Astrocyte of the cerebellum (primary cell): ENCODE measurements at regions not wholly inside any gene's neighbourhood (a gene's known extent, or its start where the extent isn't known, plus 50 kb on each side); places are given as distances from the start of the nearest gene placed in this dataset.
"Not testable (repeated sequence)": the region's sequence is repeated elsewhere in the genome, so short reads cannot be mapped to it uniquely, and the experiment has no call there.

ENCODE experiments used
- DNase-seq: peaks from one replicate; pipeline ENCODE4 v3.0.0-alpha.2; 2011; ENCODE audit warnings: low read depth
- H3K4me3 ChIP-seq: 2 replicates; pipeline ENCODE4 v1.5.1; 2011; ENCODE audit warnings: mild to moderate bottlenecking, low read depth, low read length, moderate library complexity
- in situ Hi-C: cut with HindIII; loops from 2 replicates; pipeline ENCODE4 v1.10.0; 2017; ENCODE audit warnings: low sequenced_read_pairs
- TF ChIP-seq, protein P1 (sequence below): IDR thresholded peaks from 2 replicates; pipeline ENCODE4 v1.5.1; 2012; ENCODE audit warnings: low read length, low read depth, moderate library complexity, mild to moderate bottlenecking; ENCODE audit errors: missing control alignments

DNA sequence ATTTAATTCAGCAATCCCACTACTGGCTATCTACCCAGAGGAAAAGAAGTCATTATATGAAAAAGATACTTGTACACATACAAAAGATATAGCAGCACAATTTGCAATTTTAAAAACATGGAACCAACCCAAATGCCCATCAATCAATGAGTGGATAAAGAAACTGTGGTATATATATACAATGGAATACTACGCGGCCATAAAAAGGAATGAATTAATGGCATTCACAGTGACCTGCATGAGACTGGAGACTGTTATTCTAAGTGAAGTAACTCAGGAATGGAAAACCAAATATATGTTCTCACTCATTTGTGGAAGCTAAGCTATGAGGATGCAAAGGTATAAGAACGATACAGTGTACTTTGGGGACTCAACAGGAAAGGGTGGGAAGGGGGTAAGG, 102.8 kb upstream of the KCNMA1 start:
- in situ Hi-C loops, H3K4me3 ChIP-seq, DNase-seq: not testable (repeated sequence)

DNA sequence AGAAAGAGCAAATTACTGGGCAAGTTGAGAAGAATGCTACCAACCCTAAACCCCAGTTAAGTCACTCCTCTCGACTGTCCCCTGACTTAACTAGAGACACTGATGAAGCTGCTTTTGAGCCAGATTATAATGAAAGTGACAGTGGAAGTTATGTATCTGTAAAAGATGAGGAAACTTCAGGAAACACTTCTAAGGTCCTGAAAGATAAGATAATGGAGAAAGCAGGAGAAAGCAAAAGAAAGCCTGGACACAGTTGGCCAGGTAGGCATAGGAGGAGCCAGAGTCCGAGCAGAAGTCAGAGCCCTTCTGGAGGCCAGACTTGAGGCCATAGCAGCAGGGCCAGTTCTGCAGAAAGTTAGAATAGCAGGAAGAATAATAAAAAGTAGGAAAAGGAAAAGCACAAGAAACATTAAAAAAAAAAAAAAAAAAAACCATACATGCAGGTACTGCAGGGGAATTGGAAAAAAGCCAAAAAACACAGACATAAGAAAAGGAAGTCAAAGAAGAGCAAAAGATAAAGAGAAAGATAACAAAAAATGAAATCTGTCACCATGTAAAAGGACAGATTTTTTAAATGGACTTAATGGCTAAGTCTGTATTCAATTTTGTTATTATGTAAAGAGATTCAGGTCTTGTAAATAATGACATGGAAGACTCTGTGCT, 101.0 kb upstream of the KCNMA1 start:
- H3K4me3 ChIP-seq, result no peak overlapping the region
- TF ChIP-seq, protein P1, sequence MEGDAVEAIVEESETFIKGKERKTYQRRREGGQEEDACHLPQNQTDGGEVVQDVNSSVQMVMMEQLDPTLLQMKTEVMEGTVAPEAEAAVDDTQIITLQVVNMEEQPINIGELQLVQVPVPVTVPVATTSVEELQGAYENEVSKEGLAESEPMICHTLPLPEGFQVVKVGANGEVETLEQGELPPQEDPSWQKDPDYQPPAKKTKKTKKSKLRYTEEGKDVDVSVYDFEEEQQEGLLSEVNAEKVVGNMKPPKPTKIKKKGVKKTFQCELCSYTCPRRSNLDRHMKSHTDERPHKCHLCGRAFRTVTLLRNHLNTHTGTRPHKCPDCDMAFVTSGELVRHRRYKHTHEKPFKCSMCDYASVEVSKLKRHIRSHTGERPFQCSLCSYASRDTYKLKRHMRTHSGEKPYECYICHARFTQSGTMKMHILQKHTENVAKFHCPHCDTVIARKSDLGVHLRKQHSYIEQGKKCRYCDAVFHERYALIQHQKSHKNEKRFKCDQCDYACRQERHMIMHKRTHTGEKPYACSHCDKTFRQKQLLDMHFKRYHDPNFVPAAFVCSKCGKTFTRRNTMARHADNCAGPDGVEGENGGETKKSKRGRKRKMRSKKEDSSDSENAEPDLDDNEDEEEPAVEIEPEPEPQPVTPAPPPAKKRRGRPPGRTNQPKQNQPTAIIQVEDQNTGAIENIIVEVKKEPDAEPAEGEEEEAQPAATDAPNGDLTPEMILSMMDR, result no peak
- in situ Hi-C loops, result no loop called here
- no peak for DNase-seq

DNA sequence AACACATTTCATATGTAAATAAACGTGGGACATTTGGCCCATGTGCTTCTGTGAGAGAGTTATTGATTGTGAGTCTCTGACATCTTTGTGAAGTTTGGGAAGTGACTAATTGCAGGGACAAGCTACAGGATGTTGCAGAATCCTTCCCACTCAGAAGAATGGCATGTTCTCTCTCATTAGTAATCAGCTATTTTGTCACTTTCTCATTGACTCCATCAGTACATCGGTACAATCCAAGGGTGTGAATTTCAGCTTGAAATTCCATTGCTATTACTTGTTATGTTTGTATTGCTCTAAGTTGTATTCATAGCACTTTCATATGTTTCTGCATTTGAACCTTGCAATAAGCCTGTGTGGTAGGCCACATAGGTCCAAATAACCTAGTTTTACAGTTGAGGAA, 100.0 kb upstream of the KCNMA1 start:
- peak; percentile 49 for DNase-seq
- TF ChIP-seq, protein P1, result no peak
- in situ Hi-C loops, result no loop called here
- no peak overlapping the region for H3K4me3 ChIP-seq

DNA sequence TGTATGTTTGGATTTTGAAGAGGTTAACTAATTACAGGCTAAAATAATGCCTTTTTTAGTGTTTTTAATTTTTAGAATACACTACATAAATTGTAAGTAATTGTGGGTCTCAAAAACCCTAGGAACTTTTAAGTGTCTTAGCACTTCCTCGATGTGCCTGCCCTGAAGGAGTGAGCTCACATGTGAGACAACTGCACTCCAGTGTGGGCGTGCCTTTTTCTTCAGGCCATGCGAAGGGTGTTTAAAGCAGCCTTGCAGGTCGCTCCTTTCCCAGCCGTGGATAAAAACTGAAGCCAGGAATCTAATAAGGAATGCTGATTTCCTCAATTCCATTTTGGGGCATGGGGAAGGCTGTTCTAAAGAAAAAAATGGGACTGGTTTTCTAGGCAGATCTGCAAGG, 97.5 kb upstream of the KCNMA1 start:
- DNase-seq, in situ Hi-C loops, H3K4me3 ChIP-seq: not testable (repeated sequence)

DNA sequence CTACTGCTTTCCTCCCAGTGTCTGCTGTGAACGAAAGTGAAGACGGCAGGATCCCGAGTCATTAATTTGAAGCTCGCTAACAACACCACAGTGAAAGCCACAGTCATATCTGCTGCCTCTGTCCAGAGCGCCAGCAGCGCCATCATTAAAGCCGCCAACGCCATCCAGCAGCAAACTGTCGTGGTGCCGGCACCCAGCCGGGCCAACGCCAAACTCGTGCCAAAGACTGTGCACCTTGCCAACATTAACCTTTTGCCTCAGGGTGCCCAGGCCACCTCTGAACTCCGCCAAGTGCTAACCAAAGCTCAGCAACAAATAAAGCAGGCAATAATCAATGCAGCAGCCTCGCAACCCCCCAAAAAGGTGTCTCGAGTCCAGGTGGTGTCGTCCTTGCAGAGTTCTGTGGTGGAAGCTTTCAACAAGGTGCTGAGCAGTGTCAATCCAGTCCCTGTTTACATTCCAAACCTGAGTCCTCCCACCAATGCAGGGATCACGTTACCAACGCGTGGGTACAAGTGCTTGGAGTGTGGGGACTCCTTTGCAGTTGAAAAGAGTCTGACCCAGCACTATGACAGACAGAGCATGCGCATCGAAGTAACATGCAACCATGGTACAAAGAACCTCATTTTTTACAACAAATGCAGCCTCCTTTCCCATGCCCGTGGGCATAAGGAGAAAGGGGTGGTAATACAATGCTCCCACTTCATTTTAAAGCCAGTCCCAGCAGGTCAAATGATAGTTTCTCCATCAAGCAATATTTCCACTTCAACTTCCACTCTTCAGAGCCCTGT, 94.8 kb upstream of the KCNMA1 start:
- in situ Hi-C loops, result no loop called here
- TF ChIP-seq, protein P1, result no peak
- no peak overlapping the region for H3K4me3 ChIP-seq
- DNase-seq, result no peak

DNA sequence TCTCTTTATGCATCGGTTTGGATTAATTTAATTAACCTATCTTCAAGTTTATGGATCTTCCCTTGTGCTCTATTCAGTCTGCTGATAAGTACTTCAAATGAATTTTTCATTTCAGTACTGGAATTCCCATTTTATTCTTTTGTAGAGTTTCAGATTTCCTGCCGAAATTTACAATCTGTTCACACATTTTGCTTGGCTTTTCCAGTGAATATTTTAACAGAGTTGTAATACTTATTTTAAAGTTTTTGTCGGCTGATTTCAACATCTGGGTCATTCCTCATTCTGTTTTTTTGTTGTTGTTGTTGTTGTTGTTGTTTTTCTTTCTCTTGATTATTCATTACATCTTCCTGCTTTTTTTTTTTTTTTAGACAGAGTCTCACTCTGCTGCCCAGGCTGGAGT, 89.9 kb upstream of the KCNMA1 start:
- no peak for DNase-seq
- TF ChIP-seq, protein P1, result no peak
- H3K4me3 ChIP-seq, result no peak overlapping the region
- in situ Hi-C loops, result no loop called here

DNA sequence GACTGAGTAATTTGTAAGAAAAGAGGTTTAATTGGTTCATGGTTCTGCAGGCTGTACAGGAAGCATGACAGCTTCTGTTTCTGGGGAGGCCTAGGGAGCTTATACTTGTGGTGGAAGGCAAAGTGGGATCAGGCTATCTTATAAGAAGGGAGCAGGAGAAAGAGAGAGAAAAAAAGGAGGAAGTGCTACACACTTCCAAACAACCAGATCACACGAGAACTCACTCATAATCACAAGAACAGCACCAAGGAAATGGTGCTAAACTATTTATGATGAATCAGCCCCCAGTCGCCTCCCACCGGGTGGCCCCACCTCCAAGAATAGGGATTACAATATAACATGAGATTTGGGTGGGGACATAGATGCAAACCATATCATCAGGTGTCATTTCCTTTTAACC, 89.1 kb upstream of the KCNMA1 start:
- TF ChIP-seq, protein P1, result no peak
- in situ Hi-C loops, result no loop called here
- no peak overlapping the region for H3K4me3 ChIP-seq
- DNase-seq, result no peak
